SU-DHL-6 (cell line): ENCODE measurements at regions not wholly inside any gene's neighbourhood (a gene's known extent, or its start where the extent isn't known, plus 50 kb on each side); places are given as distances from the start of the nearest gene placed in this dataset.

Source experiments
- H2AFZ ChIP-seq: fragments of 200-600 bp; sonication (generic); 2 replicates; pipeline ENCODE4 v1.6.1; 2014; ENCODE audit warnings: low read depth, mild to moderate bottlenecking, moderate library complexity, mixed read lengths, antibody characterized with exemption, low read length; ENCODE audit not compliant: severe bottlenecking
- H3F3A ChIP-seq: fragments of 200-600 bp; shearing (Covaris generic); 2 replicates; pipeline ENCODE4 v1.6.0; 2016; ENCODE audit warnings: antibody characterized with exemption, mild to moderate bottlenecking; ENCODE audit not compliant: insufficient read depth
- H3K27ac ChIP-seq: fragments of 200-600 bp; sonication (generic); 2 replicates; pipeline ENCODE4 v1.5.1; 2016; ENCODE audit warnings: low read depth, mild to moderate bottlenecking, low read length, moderate library complexity, mixed read lengths
- H3K27me3 ChIP-seq: fragments of 200-600 bp; sonication (generic), shearing (Covaris generic); 2 replicates; pipeline ENCODE4 v1.6.0; 2014; ENCODE audit warnings: mild to moderate bottlenecking, low read length
- H3K36me3 ChIP-seq: fragments of 200-600 bp; sonication (generic); 2 replicates; pipeline ENCODE4 v1.6.1; 2014; ENCODE audit warnings: mild to moderate bottlenecking, low read length, mixed read lengths
- H3K4me2 ChIP-seq: fragments of 300-600, 200-600 bp; shearing (Covaris generic), sonication (generic); 2 replicates; pipeline ENCODE4 v1.6.0; 2014; ENCODE audit warnings: low read length, low read depth, mild to moderate bottlenecking; ENCODE audit not compliant: poor library complexity, severe bottlenecking
- H3K4me3 ChIP-seq: fragments of 200-600 bp; sonication (generic); 2 replicates; pipeline ENCODE4 v1.5.1; 2014; ENCODE audit warnings: antibody characterized with exemption, low read length, mild to moderate bottlenecking, mixed read lengths; ENCODE audit not compliant: insufficient read depth, poor library complexity, severe bottlenecking
- H3K79me2 ChIP-seq: fragments of 200-600 bp; sonication (generic); 2 replicates; pipeline ENCODE4 v1.6.1; 2014; ENCODE audit warnings: mild to moderate bottlenecking, low read length, moderate library complexity; ENCODE audit not compliant: insufficient read depth
- H3K9ac ChIP-seq: fragments of 200-600 bp; sonication (generic); 2 replicates; pipeline ENCODE4 v1.7.0; 2014; ENCODE audit warnings: mild to moderate bottlenecking, low read length
- H3K9me2 ChIP-seq: fragments of 200-600 bp; sonication (generic); replicated peaks from 2 replicates; pipeline ENCODE4 v1.6.1; 2014; ENCODE audit warnings: low read length; ENCODE audit not compliant: insufficient read depth
- H3K9me3 ChIP-seq: fragments of 200-600 bp; sonication (generic); 2 replicates; pipeline ENCODE4 v1.6.1; 2014; ENCODE audit warnings: low read length, mixed read lengths; ENCODE audit not compliant: insufficient read depth
- H4K20me1 ChIP-seq: fragments of 200-600 bp; sonication (generic); 2 replicates; pipeline ENCODE4 v1.6.1; 2014; ENCODE audit warnings: low read depth, mild to moderate bottlenecking, antibody characterized with exemption, low read length, moderate library complexity, mixed read lengths
- EZH2phosphoT487 ChIP-seq: fragments of 200-600 bp; sonication (generic), shearing (Covaris generic); conservative IDR thresholded peaks from 2 replicates; pipeline ENCODE4 v1.6.1; 2018; ENCODE audit warnings: mild to moderate bottlenecking, antibody characterized with exemption, low read length, moderate library complexity, mixed read lengths
- TF ChIP-seq, protein P1 (sequence below): fragments of 200-600 bp; sonication (generic); IDR thresholded peaks from one replicate; pipeline ENCODE4 v1.5.1; 2017; ENCODE audit warnings: antibody characterized with exemption, mild to moderate bottlenecking, low read length, moderate library complexity; ENCODE audit not compliant: insufficient read depth, poor library complexity, severe bottlenecking

- Histone ChIP-seq H3K36me3 (no peaks in the 10 kb centered on the region), H2AFZ (no peak overlapping the region), H3K9me2 (no peaks in the 10 kb centered on the region), H3K9ac (no peak overlapping the region), H3K27ac (no peak overlapping the region), H3F3A (no peaks in the 10 kb centered on the region), H4K20me1 (no peaks in the 10 kb centered on the region), H3K27me3 (no peaks in the 10 kb centered on the region), H3K4me2 (no peak overlapping the region), H3K79me2 (no peaks in the 10 kb centered on the region), H3K4me3 (no peak overlapping the region), H3K9me3 (no peaks in the 10 kb centered on the region)
- no peak for TF ChIP-seq EZH2phosphoT487
- TF ChIP-seq, protein P1, sequence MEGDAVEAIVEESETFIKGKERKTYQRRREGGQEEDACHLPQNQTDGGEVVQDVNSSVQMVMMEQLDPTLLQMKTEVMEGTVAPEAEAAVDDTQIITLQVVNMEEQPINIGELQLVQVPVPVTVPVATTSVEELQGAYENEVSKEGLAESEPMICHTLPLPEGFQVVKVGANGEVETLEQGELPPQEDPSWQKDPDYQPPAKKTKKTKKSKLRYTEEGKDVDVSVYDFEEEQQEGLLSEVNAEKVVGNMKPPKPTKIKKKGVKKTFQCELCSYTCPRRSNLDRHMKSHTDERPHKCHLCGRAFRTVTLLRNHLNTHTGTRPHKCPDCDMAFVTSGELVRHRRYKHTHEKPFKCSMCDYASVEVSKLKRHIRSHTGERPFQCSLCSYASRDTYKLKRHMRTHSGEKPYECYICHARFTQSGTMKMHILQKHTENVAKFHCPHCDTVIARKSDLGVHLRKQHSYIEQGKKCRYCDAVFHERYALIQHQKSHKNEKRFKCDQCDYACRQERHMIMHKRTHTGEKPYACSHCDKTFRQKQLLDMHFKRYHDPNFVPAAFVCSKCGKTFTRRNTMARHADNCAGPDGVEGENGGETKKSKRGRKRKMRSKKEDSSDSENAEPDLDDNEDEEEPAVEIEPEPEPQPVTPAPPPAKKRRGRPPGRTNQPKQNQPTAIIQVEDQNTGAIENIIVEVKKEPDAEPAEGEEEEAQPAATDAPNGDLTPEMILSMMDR: no peak
Observed at GRCh38 chr2:78768016-78768415, 257.5 kb upstream of the REG3G start.

DNA sequence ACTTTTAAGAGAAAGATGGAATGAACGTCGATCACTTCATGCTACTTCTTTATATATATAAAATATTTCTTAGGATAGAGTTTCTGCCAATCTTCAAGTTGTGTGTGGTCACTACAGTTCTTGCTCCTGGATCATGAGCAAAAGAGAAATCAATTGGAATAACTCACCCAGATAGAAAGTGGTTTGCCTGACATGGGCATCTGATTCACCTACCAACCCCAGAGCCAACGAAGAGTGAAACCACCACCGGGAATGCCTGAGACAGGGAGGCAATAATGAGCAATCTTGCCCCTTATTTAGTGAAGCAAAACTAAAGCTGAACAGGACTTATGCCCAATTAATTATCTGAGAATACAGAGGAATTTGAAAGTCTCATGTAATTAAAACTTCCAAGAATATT, 250.2 kb upstream of the REG3G start:
- Histone ChIP-seq H3K4me3 (no peak overlapping the region), H3K79me2 (no peaks in the 10 kb centered on the region), H3K4me2 (no peak overlapping the region), H3K9me3 (no peaks in the 10 kb centered on the region), H4K20me1 (no peaks in the 10 kb centered on the region), H2AFZ (no peak overlapping the region), H3F3A (no peaks in the 10 kb centered on the region), H3K36me3 (no peaks in the 10 kb centered on the region), H3K9ac (no peak overlapping the region), H3K27ac (no peak overlapping the region), H3K9me2 (no peaks in the 10 kb centered on the region), H3K27me3 (no peaks in the 10 kb centered on the region)
- TF ChIP-seq EZH2phosphoT487: no peak
- TF ChIP-seq, protein P1: no peak

- Histone ChIP-seq H3K27me3 (no peaks in the 10 kb centered on the region), H3K9me3 (no peaks in the 10 kb centered on the region), H3K9me2 (no peaks in the 10 kb centered on the region), H3F3A (no peaks in the 10 kb centered on the region), H3K27ac (no peak overlapping the region), H3K4me2 (no peak overlapping the region), H2AFZ (no peak overlapping the region), H3K36me3 (no peaks in the 10 kb centered on the region), H3K79me2 (no peaks in the 10 kb centered on the region), H4K20me1 (no peaks in the 10 kb centered on the region), H3K9ac (no peak overlapping the region), H3K4me3 (no peak overlapping the region)
- TF ChIP-seq, protein P1: no peak
Observed at GRCh38 chr2:78778756-78779510, 246.6 kb upstream of the REG3G start.
